Mononuclear cell (primary cell): ENCODE measurements at regions not wholly inside any gene's neighbourhood (a gene's known extent, or its start where the extent isn't known, plus 50 kb on each side); places are given as distances from the start of the nearest gene placed in this dataset.
"Not testable (repeated sequence)": the region's sequence is repeated elsewhere in the genome, so short reads cannot be mapped to it uniquely, and the experiment has no call there.

Experiments used
- H3K27me3 ChIP-seq: 2 replicates; pipeline ENCODE4 v1.6.0; 2011; ENCODE audit warnings: low read length, control low read depth; ENCODE audit not compliant: insufficient read depth
- H3K4me1 ChIP-seq: 2 replicates; pipeline ENCODE4 v1.5.1; 2011; ENCODE audit warnings: mild to moderate bottlenecking, low read length, control low read depth; ENCODE audit not compliant: insufficient read depth
- H3K4me3 ChIP-seq: 2 replicates; pipeline ENCODE4 v1.5.1; 2011; ENCODE audit warnings: mild to moderate bottlenecking, low read length, moderate library complexity
- H3K9me3 ChIP-seq: 2 replicates; pipeline ENCODE4 v1.5.1; 2011; ENCODE audit warnings: low read depth, mild to moderate bottlenecking, control low read depth, low read length

DNA sequence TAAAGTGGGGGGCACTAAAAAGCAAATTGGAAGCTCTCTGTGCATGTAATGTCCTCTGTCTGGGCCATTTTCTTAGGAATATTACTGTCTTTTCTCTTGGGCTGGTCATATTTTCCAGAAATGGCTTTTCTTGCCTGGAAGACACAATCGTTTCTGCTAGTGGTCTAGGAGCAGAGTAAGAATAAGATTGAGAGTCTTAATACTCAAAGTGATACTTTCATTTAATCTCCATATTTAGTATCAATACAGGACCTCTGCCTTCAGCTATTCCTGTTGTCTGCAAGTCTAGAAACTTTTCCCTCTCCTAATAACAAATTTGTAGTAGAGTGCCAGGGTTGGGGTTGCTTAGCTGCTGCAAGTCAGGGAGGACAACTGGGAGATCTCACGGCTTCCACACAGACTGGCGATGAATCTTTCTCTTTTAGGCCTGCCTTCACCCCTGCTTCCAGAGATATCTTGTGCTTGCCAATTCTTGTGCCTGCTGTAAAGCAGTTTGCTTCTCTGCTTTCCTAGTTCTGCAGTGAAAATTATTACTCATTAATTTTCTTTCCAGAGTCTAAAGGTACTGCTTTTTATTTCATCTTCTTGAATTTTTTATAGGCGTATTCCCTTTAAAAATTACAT, 149.6 kb downstream of the KBTBD2 start:
- H3K4me3 ChIP-seq, H3K9me3 ChIP-seq, H3K4me1 ChIP-seq, H3K27me3 ChIP-seq: not testable (repeated sequence)

DNA sequence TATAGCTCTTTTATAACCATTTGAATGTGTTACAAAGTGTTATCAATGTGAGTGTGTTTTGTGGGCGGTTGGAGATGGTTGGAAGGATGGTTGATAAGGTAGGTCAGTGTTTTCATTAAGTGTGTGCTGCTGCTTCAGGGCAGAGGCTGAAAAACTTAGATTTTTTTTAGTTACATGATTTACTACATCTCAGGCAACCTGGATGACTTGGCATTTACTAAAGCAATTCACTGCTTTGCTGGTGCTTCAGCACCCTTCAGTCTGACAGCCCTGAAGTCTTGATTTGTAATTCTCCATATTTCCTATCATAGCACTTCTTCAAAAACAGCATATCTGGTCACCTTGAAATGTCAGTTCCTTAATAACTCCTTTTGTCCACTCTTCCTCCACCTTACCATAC, 151.8 kb downstream of the KBTBD2 start:
- not testable (repeated sequence) for H3K4me3 ChIP-seq

DNA sequence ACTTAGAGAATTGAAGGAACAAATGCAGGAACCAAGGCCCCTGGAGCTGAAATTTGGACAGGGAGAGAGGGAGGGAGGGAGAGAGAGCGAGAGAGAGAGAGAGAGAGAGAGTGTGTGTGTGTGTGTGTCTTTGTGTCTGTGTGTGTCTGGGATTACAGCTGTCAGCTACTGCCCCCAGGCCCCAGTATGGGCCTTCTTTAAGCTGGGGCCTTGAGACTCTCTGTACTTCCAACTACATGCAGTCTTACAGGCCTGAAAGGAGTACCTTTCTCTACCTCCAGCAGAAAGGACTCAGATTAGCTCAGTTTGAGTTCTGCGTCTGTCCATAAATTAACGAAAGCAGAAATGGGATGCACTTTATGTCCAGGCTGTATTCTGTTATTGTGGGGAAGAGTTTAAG, 153.2 kb downstream of the KBTBD2 start:
- not testable (repeated sequence) for H3K9me3 ChIP-seq, H3K4me3 ChIP-seq, H3K4me1 ChIP-seq, H3K27me3 ChIP-seq

More for the DNA sequence above, 151.8 kb downstream of the KBTBD2 start:
- not testable (repeated sequence) for H3K27me3 ChIP-seq, H3K9me3 ChIP-seq, H3K4me1 ChIP-seq

DNA sequence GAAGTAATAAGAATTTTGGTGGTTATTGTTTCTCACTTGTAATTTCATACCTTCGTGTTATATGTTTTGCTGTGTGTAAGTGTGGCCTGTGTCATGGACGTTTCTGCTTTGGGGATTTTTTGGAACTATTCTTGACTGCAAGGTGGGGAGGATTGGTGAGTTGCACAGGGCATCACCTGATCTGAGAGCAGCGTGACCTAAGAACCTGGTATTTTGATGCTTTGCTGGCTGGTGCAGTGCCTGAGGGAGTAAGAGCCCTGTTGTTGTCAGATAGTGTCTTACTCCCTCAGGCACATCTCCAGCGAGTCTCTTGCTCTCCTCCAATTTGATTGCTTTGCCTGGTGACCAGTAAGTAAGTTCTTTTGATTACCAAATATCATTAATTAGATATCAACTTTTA, 158.8 kb downstream of the KBTBD2 start:
- H3K4me3 ChIP-seq, H3K4me1 ChIP-seq, H3K27me3 ChIP-seq, H3K9me3 ChIP-seq: not testable (repeated sequence)

DNA sequence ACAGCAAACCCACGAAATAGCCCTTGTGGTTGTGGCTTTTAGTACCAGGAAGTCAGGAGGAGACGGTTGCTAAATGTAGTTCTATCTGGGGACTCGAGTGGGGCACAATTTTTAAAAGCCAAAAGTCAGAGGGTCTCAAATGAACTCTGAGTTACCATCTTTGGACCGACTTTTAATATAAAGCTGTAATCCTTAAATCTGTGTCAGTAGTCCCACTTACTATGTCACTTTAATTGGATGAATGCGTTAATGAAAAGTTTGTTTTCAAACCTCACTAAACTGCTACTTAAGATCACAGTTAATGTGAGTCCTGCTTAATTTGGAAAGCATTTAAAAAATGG, 162.3 kb downstream of the KBTBD2 start:
- not testable (repeated sequence) for H3K27me3 ChIP-seq, H3K4me1 ChIP-seq, H3K9me3 ChIP-seq, H3K4me3 ChIP-seq

DNA sequence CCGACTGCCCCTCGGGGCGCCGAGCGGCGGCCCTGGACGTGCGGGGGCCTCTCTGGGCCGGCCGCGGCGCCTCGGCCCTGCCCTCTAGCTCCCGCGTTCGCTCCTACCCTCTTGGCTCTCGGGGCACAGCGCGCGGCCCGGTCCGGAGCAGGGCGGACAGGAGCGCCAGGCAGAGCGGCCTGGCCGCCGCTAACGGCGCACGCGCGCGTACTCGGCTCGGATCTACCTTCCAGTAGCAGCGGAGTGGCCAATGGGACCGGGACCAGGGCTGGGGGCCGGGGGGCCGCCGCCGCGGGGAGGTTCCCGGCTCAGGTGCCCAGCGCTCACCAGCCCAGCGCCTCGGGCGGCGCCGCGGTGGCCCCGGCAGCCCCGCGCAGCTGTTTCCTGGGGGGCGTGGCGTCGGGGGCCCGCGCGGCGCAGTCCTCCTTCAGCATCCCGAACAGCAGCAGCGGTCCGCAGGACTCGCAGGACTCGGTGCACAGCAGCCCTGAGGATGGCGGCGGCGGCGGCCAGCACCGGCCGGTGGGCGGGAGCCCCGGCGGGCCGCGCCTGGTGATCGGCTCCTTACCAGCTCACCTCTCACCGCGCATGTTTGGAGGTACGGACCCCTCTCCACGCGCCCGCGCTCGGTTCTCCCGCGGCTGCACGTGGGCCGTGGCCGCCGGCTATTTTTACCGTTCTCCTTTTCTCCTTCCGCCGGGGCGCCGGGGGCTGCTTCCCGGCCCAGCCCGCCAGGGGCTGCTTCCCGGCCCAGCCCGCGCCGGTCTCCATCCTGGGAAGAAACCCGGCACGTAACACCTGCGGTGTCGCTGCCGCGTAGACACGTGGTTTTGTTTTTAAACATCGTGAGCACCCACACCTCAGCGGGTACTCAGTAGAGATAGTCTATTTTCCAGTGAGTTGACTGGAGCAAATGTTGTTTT, 162.9 kb downstream of the KBTBD2 start:
- H3K9me3 ChIP-seq, H3K27me3 ChIP-seq, H3K4me1 ChIP-seq: not testable (repeated sequence)
- H3K4me3 ChIP-seq: peak overlapping the region; percentile 47

DNA sequence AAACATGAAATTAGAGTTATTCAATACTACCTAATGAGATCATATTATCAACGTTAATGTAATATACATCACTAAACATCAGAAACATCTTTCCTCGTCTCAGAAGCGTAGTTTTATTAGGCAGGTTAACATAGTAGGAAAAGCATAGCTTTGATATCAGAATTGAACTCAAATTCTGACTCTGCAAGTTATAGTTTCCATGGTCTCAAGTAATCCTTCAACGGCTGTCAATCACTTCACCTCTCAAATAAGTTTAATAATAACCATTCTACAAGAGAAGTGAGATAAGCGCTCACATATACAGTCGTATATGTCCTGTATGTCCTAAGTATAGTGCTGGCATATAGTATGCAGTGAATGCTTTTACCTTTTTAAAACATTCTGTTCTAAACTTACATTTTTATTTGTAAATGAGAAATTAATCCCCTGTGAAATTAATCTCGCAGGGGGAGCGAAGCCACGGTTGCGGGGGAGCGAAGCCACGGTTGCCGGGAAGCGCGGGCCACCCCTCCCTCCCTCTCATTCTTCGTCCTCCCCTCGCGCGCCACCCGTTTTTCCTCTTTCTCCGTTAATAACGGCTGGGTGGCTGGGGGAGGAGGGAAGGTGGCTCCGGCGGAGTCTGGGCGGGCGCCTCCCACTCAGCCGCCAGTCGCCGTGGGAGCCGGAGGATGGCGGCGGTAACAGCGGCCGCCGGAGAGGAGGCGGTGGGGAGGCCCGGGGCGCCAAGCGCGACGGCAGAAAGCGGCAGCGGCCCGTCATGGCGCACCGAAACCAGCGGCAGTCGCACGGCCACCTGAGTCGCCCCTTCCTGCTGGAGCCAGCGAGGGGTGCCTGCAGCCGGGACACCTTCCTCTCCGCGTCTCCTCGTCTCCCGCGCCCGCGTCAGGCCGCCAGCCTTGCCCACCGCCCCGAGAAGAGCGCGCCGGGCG, 163.8 kb downstream of the KBTBD2 start:
- H3K27me3 ChIP-seq, H3K9me3 ChIP-seq, H3K4me1 ChIP-seq: not testable (repeated sequence)
- H3K4me3 ChIP-seq: peak overlapping the region; percentile 47

DNA sequence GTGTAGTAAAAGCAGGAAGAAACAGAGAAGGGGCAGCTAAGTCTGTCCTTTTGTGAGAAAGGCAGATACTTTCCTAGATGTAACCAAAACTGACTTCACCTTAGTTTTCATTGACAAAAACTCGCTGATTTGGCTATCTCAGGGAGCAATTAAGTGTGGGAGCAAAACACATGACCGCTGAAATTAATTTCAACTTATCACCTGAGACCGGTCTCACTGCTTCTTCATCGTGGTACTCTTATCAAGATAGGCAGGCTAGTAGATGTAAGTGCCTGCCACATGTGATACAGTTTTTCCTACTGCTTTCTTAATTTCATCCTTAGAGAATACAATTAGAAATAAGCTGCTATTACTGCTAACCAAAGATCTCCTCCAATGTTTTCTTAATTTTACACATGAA, 168.7 kb downstream of the KBTBD2 start:
- H3K4me1 ChIP-seq, H3K4me3 ChIP-seq: not testable (repeated sequence)

DNA sequence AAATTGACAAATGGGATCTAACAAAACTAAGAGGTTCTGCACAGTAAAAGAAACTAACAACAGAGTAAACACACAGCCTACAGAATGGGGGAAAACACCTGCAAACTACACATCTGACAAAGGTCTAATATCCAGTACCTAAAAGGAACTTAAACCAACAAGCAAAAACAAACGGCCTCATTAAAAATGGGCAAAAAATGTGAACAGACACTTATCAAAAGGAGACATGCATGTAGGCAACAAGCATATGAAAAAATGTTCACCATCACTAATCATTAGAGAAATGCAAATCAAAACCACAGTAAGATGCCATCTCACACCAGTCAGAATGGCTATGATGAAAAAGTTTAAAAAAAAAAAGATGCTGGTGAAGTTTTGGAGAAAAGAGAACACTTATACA, 197.4 kb downstream of the KBTBD2 start:
- Histone ChIP-seq H3K4me1 (peaks cover 7% of the 10 kb centered on the region), H3K27me3 (no peaks in the 10 kb centered on the region), H3K4me3 (no peak overlapping the region), H3K9me3 (no peaks in the 10 kb centered on the region)

More for the DNA sequence above, 168.7 kb downstream of the KBTBD2 start:
- not testable (repeated sequence) for H3K9me3 ChIP-seq, H3K27me3 ChIP-seq

DNA sequence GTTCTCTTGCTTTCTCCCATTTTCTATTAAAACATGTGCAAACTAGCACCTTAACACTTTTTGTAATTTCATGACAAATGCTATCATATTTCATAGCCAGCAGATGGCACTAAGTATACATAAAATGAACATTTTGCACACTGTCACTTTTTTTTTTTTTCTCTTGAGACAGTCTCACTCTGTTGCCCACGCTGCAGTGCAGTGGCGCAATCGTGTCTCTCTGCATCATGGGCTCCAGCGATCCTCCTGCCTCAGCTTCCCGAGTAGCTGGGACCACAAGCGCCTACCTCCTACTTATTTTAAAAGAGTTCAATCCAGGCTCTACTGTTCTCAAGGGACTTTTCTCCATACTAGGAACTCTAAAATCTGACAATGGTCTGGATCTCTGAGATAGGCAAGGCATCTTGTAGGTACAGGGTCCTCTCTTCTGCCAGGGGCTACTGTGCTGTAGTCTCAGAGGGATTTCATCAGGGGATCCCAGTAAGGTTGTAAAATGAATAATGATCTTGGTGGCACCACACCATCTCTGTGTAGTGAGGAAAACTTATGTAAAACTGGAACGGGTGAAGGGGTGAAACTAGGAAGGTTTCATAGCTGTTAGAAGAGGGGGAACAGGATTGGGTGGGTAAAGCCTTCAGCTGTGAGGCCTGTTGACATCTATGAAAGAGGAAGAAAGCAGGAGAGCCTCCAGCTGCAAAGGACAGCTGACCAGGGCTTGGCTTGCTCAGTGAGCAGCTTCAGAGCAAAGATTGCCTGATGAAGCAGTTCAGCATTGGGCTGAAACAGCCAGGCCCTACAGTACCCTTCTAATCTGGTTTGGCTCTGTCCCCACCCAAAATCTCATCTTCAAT, 196.9 kb downstream of the AVL9 start:
- not testable (repeated sequence) for H3K4me3 ChIP-seq

DNA sequence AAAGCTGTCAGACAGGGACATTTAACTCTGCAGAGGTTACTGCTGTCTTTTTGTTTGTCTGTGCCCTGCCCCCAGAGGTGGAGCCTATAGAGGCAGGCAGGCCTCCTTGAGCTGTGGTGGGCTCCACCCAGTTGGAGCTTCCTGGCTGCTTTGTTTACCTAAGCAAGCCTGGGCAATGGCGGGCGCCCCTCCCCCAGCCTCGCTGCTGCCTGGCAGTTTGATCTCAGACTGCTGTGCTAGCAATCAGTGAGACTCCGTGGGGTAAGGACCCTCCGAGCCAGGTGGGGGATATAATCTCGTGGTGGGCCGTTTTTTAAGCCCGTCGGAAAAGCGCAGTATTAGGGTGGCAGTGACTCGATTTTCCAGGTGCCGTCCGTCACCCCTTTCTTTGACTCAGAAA, 192.8 kb downstream of the AVL9 start:
- H3K27me3 ChIP-seq, H3K4me1 ChIP-seq, H3K9me3 ChIP-seq, H3K4me3 ChIP-seq: not testable (repeated sequence)

More for the DNA sequence above, 196.9 kb downstream of the AVL9 start:
- H3K27me3 ChIP-seq, H3K4me1 ChIP-seq, H3K9me3 ChIP-seq: not testable (repeated sequence)

DNA sequence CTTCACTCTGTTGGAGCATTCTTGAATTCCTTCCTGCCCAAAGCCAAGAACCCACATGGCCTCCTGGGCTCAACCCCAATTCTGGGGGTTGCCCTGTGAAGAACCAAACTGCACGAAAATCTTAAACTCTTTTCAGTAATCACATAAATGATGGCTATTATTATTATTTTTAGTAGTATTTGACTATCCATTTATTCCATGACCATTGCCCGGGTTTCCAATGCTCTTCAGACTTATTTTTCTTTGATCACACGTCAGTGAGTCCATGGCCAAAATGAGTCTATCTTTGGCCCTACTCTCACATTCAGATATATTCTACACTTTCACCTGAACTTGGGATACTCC, 185.9 kb downstream of the AVL9 start:
- no peaks in the 10 kb centered on the region for H3K4me1 ChIP-seq
- no peaks in the 10 kb centered on the region for H3K9me3 ChIP-seq
- H3K4me3 ChIP-seq: no peak overlapping the region
- no peaks in the 10 kb centered on the region for H3K27me3 ChIP-seq

DNA sequence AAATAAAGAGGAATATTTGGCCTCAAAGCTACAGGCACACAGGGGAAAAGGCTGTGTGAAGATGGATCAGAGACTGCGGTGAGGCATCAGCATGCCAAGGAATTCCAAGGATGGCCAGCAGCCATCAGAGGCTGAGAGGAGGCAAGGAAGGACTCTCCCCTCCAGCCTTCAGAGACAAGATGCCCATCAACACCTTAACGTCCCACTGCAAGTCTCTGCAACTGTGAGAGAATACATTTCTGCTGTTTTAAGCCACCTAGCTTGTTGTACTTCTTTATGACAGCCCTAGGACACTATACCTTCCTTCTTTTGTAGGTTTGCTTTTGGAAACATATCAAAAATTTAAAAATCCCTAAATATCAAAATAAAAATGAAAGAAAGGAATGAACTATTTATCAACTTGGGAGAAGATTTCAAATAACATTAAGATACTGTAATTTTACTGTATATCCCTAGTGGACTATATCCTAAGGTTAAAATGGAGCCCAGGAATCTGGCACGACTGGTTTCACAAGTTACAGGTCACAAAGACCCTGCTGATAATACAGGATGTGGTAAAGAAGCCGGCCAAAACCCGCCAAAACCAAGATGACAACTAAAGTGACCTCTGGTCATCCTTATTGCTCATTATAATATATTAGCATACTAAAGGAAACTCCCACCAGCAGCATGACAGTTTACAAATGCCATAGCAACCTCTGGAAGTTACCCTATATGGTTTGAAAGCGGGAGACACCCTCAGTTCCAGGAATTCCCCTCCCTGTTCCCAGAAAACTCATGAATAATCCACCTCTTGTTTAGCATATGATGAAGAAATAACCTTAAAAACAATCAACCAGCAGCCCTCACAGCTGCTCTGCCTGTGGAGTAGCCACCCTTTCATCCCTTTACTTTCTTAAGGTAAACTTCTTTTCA, 185.2 kb downstream of the AVL9 start:
- H3K4me3 ChIP-seq: no peak overlapping the region
- no peaks in the 10 kb centered on the region for H3K27me3 ChIP-seq
- no peaks in the 10 kb centered on the region for H3K4me1 ChIP-seq
- no peaks in the 10 kb centered on the region for H3K9me3 ChIP-seq

DNA sequence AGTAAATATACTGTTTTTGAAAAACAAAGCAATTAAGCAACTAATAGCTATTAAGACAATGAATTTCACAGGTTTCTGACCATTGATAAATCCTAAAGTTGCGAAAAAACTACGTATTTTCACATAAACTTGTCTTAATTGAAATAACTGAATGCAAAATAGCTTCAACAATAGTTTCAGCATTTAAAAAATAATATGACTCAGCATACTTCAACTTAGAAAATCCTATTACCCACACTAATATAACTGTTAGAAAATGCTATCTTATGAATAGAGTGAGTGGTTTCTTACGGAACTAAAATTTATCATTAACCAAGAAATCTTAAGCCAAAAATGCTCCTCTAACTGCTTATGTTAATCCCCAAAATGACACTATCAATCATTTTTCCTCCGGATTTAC, 183.9 kb downstream of the AVL9 start:
- H3K9me3 ChIP-seq: no peaks in the 10 kb centered on the region
- no peaks in the 10 kb centered on the region for H3K4me1 ChIP-seq
- H3K27me3 ChIP-seq: no peaks in the 10 kb centered on the region
- no peak overlapping the region for H3K4me3 ChIP-seq
